ENCODE measurements at regions not wholly inside any gene's neighbourhood (a gene's known extent, or its start where the extent isn't known, plus 50 kb on each side); places are given as distances from the start of the nearest gene placed in this dataset.

DNA sequence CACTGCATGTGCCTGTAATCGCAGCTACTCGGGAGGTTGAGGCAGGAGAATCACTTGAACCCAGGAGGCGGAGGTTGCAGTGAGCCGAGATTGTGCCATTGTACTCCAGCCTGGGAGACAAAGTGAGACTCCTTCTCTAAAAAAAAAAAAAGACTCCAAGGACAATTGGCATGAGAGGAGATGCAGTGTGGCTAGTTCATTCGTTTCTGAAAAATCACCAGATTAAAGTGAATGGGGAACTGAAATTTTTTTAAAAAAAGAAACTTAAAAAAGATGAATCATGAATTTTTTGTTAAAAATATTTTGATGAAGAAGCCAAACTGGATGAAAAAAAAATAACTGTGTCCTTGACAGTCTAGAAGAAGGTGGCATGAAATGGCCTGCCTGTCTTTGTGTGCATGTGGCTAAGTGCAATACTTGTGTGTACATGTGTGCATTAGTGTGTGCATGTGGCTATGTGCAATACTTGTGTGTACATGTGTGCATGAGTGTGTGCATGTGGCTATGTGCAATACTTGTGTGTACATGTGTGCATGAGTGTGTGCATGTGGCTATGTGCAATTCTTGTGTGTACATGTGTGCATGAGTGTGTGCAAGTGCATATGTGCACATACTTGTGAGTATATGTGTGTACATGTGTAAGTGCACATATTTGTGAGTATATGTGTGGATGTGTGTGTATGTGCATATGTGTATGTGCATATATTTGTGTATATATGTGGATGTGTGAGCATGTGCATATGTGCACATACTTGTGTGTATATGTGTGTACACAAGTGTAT is 391.7 kb upstream of the KLF6 start:
- no peak for DNase-seq
- H3K9me3 ChIP-seq: no peaks in the 10 kb centered on the region
- intact Hi-C loops (cut with DNase I): no loop called here
- no peak overlapping the region for H3K4me3 ChIP-seq
- H3K27me3 ChIP-seq: no peaks in the 10 kb centered on the region
- H3K4me1 ChIP-seq (ENCODE audit: insufficient read depth): peaks cover 8% of the 10 kb centered on the region
- H3K27ac ChIP-seq: no peak overlapping the region
- H3K36me3 ChIP-seq: no peaks in the 10 kb centered on the region
- TF ChIP-seq POLR2A (IDR thresholded peaks at IDR 0.05) (no peak), EP300 (IDR thresholded peaks at IDR 0.05) (no peak)
- TF ChIP-seq, protein P1, sequence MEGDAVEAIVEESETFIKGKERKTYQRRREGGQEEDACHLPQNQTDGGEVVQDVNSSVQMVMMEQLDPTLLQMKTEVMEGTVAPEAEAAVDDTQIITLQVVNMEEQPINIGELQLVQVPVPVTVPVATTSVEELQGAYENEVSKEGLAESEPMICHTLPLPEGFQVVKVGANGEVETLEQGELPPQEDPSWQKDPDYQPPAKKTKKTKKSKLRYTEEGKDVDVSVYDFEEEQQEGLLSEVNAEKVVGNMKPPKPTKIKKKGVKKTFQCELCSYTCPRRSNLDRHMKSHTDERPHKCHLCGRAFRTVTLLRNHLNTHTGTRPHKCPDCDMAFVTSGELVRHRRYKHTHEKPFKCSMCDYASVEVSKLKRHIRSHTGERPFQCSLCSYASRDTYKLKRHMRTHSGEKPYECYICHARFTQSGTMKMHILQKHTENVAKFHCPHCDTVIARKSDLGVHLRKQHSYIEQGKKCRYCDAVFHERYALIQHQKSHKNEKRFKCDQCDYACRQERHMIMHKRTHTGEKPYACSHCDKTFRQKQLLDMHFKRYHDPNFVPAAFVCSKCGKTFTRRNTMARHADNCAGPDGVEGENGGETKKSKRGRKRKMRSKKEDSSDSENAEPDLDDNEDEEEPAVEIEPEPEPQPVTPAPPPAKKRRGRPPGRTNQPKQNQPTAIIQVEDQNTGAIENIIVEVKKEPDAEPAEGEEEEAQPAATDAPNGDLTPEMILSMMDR (IDR thresholded peaks at IDR 0.05): no peak
- WGBS, 3 donors: 49 to 62% (median 50%) methylated on average over 5 of the region's 5 CpGs

DNA sequence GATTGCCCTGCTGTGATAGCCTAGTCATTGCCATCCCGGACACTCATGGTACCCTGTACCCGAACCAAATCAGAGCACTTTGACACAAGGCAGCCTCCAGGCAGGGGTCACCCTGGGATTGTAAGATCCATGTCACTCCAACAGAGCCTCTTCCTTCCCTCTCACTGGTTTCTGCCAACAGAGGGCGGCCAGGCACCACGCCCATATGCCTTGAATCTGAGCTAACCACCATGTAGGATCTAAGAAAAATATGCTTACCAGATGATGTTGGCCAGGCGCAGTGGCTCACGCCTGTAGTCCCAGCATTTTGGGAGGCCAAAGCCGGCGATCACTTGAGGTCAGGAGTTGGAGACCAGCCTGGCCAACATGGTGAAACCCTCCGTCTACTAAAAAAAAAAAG is 389.2 kb upstream of the KLF6 start:
- Histone ChIP-seq H3K9me3 (no peaks in the 10 kb centered on the region), H3K4me3 (no peak overlapping the region), H3K4me1 (ENCODE audit: insufficient read depth) (peaks cover 8% of the 10 kb centered on the region), H3K36me3 (no peaks in the 10 kb centered on the region), H3K27ac (no peak overlapping the region), H3K27me3 (no peaks in the 10 kb centered on the region)
- no peak for DNase-seq
- intact Hi-C loops (cut with DNase I): no loop called here
- 96 to 98% (median 97%) methylated on average over 9 of the region's 9 CpGs for WGBS, 3 donors
- no peak for TF ChIP-seq POLR2A (IDR thresholded peaks at IDR 0.05)
- TF ChIP-seq, protein P1 (IDR thresholded peaks at IDR 0.05): no peak
- no peak for TF ChIP-seq EP300 (IDR thresholded peaks at IDR 0.05)

DNA sequence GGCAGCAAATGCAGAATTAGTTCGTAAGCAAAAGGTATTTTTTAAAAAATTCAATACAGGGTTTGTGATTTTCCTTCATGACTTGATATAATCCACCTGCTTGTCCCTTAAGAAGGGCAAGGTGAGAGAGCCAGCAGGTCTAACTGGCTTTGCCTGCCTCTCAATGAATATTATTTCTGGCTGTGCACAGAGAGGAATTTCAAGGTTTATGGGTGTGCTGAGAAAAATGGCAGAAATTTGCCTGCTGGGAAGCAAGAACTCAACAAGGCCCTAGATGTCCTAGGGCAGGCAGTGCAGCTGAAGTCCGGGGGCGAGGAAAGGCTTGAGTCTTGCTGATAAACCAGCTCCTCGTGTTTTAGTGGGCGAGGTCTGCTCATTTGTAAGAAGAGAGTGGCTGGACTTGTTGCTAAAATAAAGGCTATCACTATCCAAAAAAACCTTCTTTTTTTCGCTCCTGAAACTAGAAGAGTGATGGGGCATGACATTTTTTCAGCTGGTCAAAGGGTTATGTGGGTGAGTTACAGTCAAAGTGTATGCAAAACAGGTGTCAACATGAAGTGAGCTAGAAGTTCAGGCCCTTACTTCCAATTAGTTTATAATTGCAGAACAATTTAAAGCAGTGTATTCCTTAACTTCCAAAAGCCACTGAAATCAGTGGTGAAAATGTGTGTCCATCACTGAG is 385.8 kb upstream of the KLF6 start:
- H3K4me1 ChIP-seq (ENCODE audit: insufficient read depth): peaks cover 4% of the 10 kb centered on the region
- no peak overlapping the region for H3K4me3 ChIP-seq
- DNase-seq: no peak
- no peak for TF ChIP-seq POLR2A (IDR thresholded peaks at IDR 0.05)
- no peak for TF ChIP-seq EP300 (IDR thresholded peaks at IDR 0.05)
- TF ChIP-seq, protein P1 (IDR thresholded peaks at IDR 0.05): no peak
- H3K9me3 ChIP-seq: no peaks in the 10 kb centered on the region
- intact Hi-C loops (cut with DNase I): no loop called here
- WGBS, 3 donors: 44 to 49% (median 48%) methylated on average over 6 of the region's 6 CpGs
- no peaks in the 10 kb centered on the region for H3K36me3 ChIP-seq
- no peaks in the 10 kb centered on the region for H3K27me3 ChIP-seq
- H3K27ac ChIP-seq: no peak overlapping the region

DNA sequence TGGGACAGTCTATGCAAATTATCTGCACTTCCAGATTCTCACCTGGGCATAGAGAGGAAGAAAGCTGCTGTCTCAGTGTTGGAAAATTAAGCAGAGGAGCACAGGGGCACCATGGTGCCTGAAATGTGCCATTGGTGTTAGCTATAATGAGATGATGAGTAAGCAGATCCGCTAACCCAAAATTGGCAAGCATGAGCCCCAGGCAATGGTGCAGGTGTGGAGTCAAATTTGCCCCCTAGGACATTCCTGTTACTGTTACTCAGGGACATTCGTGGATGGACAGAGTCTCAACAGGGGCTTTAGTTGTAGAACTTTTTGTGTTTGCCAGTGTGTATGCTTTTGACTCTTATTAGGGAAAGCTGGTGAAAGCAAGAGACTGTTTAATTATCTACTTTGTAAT is 385.2 kb upstream of the KLF6 start:
- TF ChIP-seq, protein P1 (IDR thresholded peaks at IDR 0.05): no peak
- TF ChIP-seq EP300 (IDR thresholded peaks at IDR 0.05) (no peak), POLR2A (IDR thresholded peaks at IDR 0.05) (no peak)
- H3K9me3 ChIP-seq: no peaks in the 10 kb centered on the region
- DNase-seq: no peak
- H3K4me3 ChIP-seq: no peak overlapping the region
- no peaks in the 10 kb centered on the region for H3K27me3 ChIP-seq
- WGBS, 3 donors: 96 to 98% (median 96%) methylated on average over 2 of the region's 2 CpGs
- H3K36me3 ChIP-seq: no peaks in the 10 kb centered on the region
- H3K4me1 ChIP-seq (ENCODE audit: insufficient read depth): no peaks in the 10 kb centered on the region
- no peak overlapping the region for H3K27ac ChIP-seq
- intact Hi-C loops (cut with DNase I): no loop called here
